Osteoblast (primary cell): ENCODE measurements at regions not wholly inside any gene's neighbourhood (a gene's known extent, or its start where the extent isn't known, plus 50 kb on each side); places are given as distances from the start of the nearest gene placed in this dataset.

ENCODE experiments used
- DNase-seq: peaks from one replicate; pipeline ENCODE4 v3.0.0; 2011; ENCODE audit warnings: low spot score, mixed read lengths; ENCODE audit not compliant: insufficient read length; ENCODE audit errors: missing footprints
- H2AFZ ChIP-seq: 2 replicates; pipeline ENCODE4 v1.6.0; 2011; ENCODE audit warnings: mild to moderate bottlenecking, low read length
- H3K27ac ChIP-seq: 2 replicates; pipeline ENCODE4 v1.5.1; 2011; ENCODE audit warnings: mild to moderate bottlenecking, low read depth, low read length, moderate library complexity
- H3K27me3 ChIP-seq: 2 replicates; pipeline ENCODE4 v1.6.0; 2012; ENCODE audit warnings: mild to moderate bottlenecking, control low read depth, inconsistent platforms, low read length, moderate library complexity; ENCODE audit not compliant: insufficient read depth
- H3K36me3 ChIP-seq: 2 replicates; pipeline ENCODE4 v1.5.1; 2011; ENCODE audit warnings: mild to moderate bottlenecking, low read length, control low read depth, moderate library complexity; ENCODE audit not compliant: insufficient read depth
- H3K4me1 ChIP-seq: 2 replicates; pipeline ENCODE4 v1.5.1; 2011; ENCODE audit warnings: mild to moderate bottlenecking, low read length, control low read depth, moderate library complexity; ENCODE audit not compliant: insufficient read depth
- H3K4me2 ChIP-seq: 2 replicates; pipeline ENCODE4 v1.6.0; 2011; ENCODE audit warnings: mild to moderate bottlenecking, low read length; ENCODE audit not compliant: insufficient read depth
- H3K4me3 ChIP-seq: fragments of 200-600 bp; sonication (generic); 3 replicates; pipeline ENCODE4 v1.5.1; 2012; ENCODE audit warnings: mild to moderate bottlenecking, low read length, inconsistent platforms; ENCODE audit not compliant: insufficient read depth
- H3K79me2 ChIP-seq: 2 replicates; pipeline ENCODE4 v1.6.0; 2012; ENCODE audit warnings: mild to moderate bottlenecking, low read length, control low read depth, inconsistent platforms; ENCODE audit not compliant: insufficient read depth
- H3K9me3 ChIP-seq: 2 replicates; pipeline ENCODE4 v1.5.1; 2011; ENCODE audit warnings: low read depth, low read length, control low read depth
- H4K20me1 ChIP-seq: 2 replicates; pipeline ENCODE4 v1.6.0; 2012; ENCODE audit warnings: mild to moderate bottlenecking, low read length, control low read depth; ENCODE audit not compliant: insufficient read depth
- CTCF ChIP-seq: IDR thresholded peaks from 2 replicates; pipeline ENCODE4 v1.5.1; 2011; ENCODE audit warnings: mild to moderate bottlenecking, low read depth, low read length, moderate library complexity; ENCODE audit errors: extremely low read depth

GRCh38 chr9:27985714-27986113 lies 412.4 kb upstream of the C9orf72 start:
- Histone ChIP-seq H3K4me3 (no peak overlapping the region), H3K36me3 (no peaks in the 10 kb centered on the region), H3K4me1 (no peaks in the 10 kb centered on the region), H3K27me3 (no peaks in the 10 kb centered on the region), H4K20me1 (no peaks in the 10 kb centered on the region), H3K9me3 (no peaks in the 10 kb centered on the region), H3K4me2 (no peak overlapping the region), H3K79me2 (no peaks in the 10 kb centered on the region), H3K27ac (no peak overlapping the region), H2AFZ (no peak overlapping the region)
- DNase-seq, result no peak
- TF ChIP-seq CTCF, result no peak

DNA sequence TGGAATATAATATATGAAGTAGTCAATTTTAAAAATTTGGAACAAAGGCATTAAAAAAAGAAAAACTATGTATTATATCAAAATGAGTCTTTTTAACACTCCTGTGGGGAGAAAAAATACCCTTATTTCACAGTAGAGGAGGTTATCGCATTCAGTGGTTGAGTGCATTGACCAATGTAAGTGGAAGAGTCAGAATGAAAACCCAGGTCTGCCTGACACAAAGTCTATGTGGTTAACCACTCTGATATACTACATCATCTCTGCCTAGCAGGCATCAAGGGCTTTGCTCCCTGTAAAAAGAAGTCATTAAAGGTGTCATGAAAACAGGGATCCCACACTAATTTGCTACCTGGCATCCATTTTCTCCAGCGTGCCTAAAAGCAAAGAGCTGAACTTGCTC lies 417.2 kb upstream of the C9orf72 start:
- Histone ChIP-seq H3K36me3 (no peaks in the 10 kb centered on the region), H2AFZ (no peak overlapping the region), H3K4me2 (no peak overlapping the region), H3K4me3 (no peak overlapping the region), H3K9me3 (no peaks in the 10 kb centered on the region), H4K20me1 (no peaks in the 10 kb centered on the region), H3K79me2 (no peaks in the 10 kb centered on the region), H3K27me3 (no peaks in the 10 kb centered on the region), H3K4me1 (no peaks in the 10 kb centered on the region), H3K27ac (no peak overlapping the region)
- no peak for TF ChIP-seq CTCF
- DNase-seq, result no peak

DNA sequence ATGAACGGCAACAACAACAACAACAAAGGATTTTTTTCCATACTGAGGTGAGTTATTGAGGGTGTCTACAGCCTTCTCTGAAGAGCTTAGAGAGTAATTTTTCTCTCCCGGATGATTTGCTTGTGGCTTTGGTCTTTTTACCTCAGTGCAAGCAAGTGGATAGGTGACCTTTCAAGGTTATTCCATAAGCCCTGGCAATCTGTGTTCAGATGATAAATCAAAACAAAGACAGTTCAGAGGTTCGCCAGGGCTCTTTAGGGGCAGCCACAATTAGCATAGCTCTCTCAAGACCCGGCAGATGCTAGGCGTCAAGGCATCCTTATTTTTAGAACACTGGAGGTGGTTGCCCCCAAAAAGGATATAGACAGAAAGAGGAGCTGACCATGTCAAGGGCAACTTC lies 417.9 kb upstream of the C9orf72 start:
- TF ChIP-seq CTCF, result no peak

GRCh38 chr9:28001096-28001495 lies 427.8 kb upstream of the C9orf72 start:
- no peak overlapping the region for H3K27ac ChIP-seq
- no peaks in the 10 kb centered on the region for H3K9me3 ChIP-seq
- no peaks in the 10 kb centered on the region for H4K20me1 ChIP-seq
- H3K4me1 ChIP-seq, result no peaks in the 10 kb centered on the region
- no peaks in the 10 kb centered on the region for H3K27me3 ChIP-seq
- no peaks in the 10 kb centered on the region for H3K79me2 ChIP-seq
- H3K4me2 ChIP-seq, result no peak overlapping the region
- no peak overlapping the region for H2AFZ ChIP-seq
- no peak for TF ChIP-seq CTCF
- no peak for DNase-seq
- H3K4me3 ChIP-seq, result no peak overlapping the region
- H3K36me3 ChIP-seq, result no peaks in the 10 kb centered on the region

More for the DNA sequence above, 417.9 kb upstream of the C9orf72 start:
- Histone ChIP-seq H3K4me2 (no peak overlapping the region), H3K9me3 (no peaks in the 10 kb centered on the region), H3K79me2 (no peaks in the 10 kb centered on the region), H3K27ac (no peak overlapping the region), H4K20me1 (no peaks in the 10 kb centered on the region), H3K4me3 (no peak overlapping the region), H3K27me3 (no peaks in the 10 kb centered on the region), H2AFZ (no peak overlapping the region), H3K36me3 (no peaks in the 10 kb centered on the region), H3K4me1 (no peaks in the 10 kb centered on the region)
- no peak for DNase-seq
